GM23338 (cell line): ENCODE measurements at regions not wholly inside any gene's neighbourhood (a gene's known extent, or its start where the extent isn't known, plus 50 kb on each side); places are given as distances from the start of the nearest gene placed in this dataset.

Source experiments
- ATAC-seq: fragments of 200-7000 bp; cut with Tn5 transposase; 3 replicates; pipeline ENCODE4 v1.9.1; 2020
- DNase-seq: peaks from one replicate; pipeline ENCODE4 v3.0.0-alpha.2; 2015; ENCODE audit warnings: low spot score
- H2AFZ ChIP-seq: fragments of 200-600 bp; sonication (generic); 2 replicates; pipeline ENCODE4 v1.8.0; 2016; ENCODE audit warnings: antibody characterized with exemption, mild to moderate bottlenecking, moderate library complexity
- H3F3A ChIP-seq: fragments of 200-600 bp; sonication (generic); replicated peaks from 2 replicates; pipeline ENCODE4 v1.8.0; 2017; ENCODE audit warnings: antibody characterized with exemption, mixed run types, low read depth
- H3K27ac ChIP-seq: fragments of 200-600 bp; sonication (generic); 2 replicates; pipeline ENCODE4 v1.6.1; 2016; ENCODE audit warnings: low read depth
- H3K27me3 ChIP-seq: fragments of 200-600 bp; sonication (generic); 2 replicates; pipeline ENCODE4 v1.8.0; 2016; ENCODE audit warnings: mild to moderate bottlenecking, mixed run types, moderate library complexity; ENCODE audit not compliant: insufficient read depth
- H3K36me3 ChIP-seq: fragments of 200-600 bp; sonication (generic); 2 replicates; pipeline ENCODE4 v1.8.0; 2016; ENCODE audit warnings: mild to moderate bottlenecking; ENCODE audit not compliant: insufficient read depth
- H3K4me1 ChIP-seq: fragments of 200-600 bp; sonication (generic); 2 replicates; pipeline ENCODE4 v1.8.0; 2016; ENCODE audit warnings: mild to moderate bottlenecking, moderate library complexity; ENCODE audit not compliant: insufficient read depth
- H3K4me2 ChIP-seq: fragments of 200-600 bp; sonication (generic); 2 replicates; pipeline ENCODE4 v1.7.1; 2017; ENCODE audit warnings: mixed run types
- H3K4me3 ChIP-seq: fragments of 200-600 bp; sonication (generic); 2 replicates; pipeline ENCODE4 v1.6.1; 2016; ENCODE audit warnings: mixed run types
- H3K79me2 ChIP-seq: fragments of 200-600 bp; sonication (generic); replicated peaks from 2 replicates; pipeline ENCODE4 v1.8.0; 2017; ENCODE audit warnings: mild to moderate bottlenecking; ENCODE audit not compliant: insufficient read depth
- H3K9me2 ChIP-seq: fragments of 200-600 bp; sonication (generic); 2 replicates; pipeline ENCODE4 v1.8.0; 2017; ENCODE audit not compliant: insufficient read depth
- H4K20me1 ChIP-seq: fragments of 200-600 bp; sonication (generic); replicated peaks from 2 replicates; pipeline ENCODE4 v1.8.0; 2017; ENCODE audit warnings: mild to moderate bottlenecking; ENCODE audit not compliant: insufficient read depth
- H3K27ac Mint-ChIP-seq: 2 replicates; pipeline ENCODE4 v1.8.0; 2020; ENCODE audit warnings: inconsistent platforms, mild to moderate bottlenecking, moderate library complexity, mixed read lengths
- H3K27me3 Mint-ChIP-seq: 3 replicates; pipeline ENCODE4 v1.8.0; 2022; ENCODE audit warnings: low read depth, mild to moderate bottlenecking, moderate library complexity, mixed read lengths, inconsistent platforms; ENCODE audit not compliant: insufficient read depth, poor library complexity
- H3K36me3 Mint-ChIP-seq: 3 replicates; pipeline ENCODE4 v1.8.0; 2021; ENCODE audit warnings: low read depth, mild to moderate bottlenecking, inconsistent platforms, moderate library complexity, mixed read lengths
- H3K4me1 Mint-ChIP-seq: 3 replicates; pipeline ENCODE4 v1.8.0; 2020; ENCODE audit warnings: mild to moderate bottlenecking, inconsistent platforms, mixed read lengths
- H3K4me3 Mint-ChIP-seq: 3 replicates; pipeline ENCODE4 v1.8.0; 2021; ENCODE audit warnings: moderate library complexity, mild to moderate bottlenecking, inconsistent platforms, mixed read lengths
- H3K9me3 Mint-ChIP-seq: 3 replicates; pipeline ENCODE4 v1.8.0; 2020; ENCODE audit warnings: moderate library complexity, mild to moderate bottlenecking, inconsistent platforms, mixed read lengths
- CREB1 ChIP-seq: fragments of 250-450 bp; sonication (Bioruptor Pico); IDR thresholded peaks from 2 replicates; pipeline ENCODE4 v1.5.0; 2020; ENCODE audit warnings: low read depth, mild to moderate bottlenecking, moderate library complexity
- EZH2 ChIP-seq: fragments of 200-600 bp; sonication (generic); IDR thresholded peaks from one replicate; pipeline ENCODE4 v1.8.0; 2017; ENCODE audit warnings: antibody characterized with exemption, mild to moderate bottlenecking, low read depth; ENCODE audit not compliant: unreplicated experiment
- EZH2phosphoT487 ChIP-seq: fragments of 200-600 bp; sonication (generic); IDR thresholded peaks from one replicate; pipeline ENCODE4 v1.8.1; 2018; ENCODE audit warnings: antibody characterized with exemption; ENCODE audit not compliant: unreplicated experiment
- JUNB ChIP-seq: IDR thresholded peaks from one replicate; pipeline ENCODE4 v1.6.1; 2016; ENCODE audit warnings: antibody characterized with exemption; ENCODE audit not compliant: unreplicated experiment
- NANOG ChIP-seq: IDR thresholded peaks from 2 replicates; pipeline ENCODE4 v1.6.1; 2016; ENCODE audit warnings: antibody characterized with exemption, borderline replicate concordance
- REST ChIP-seq: IDR thresholded peaks from one replicate; pipeline ENCODE4 v1.6.1; 2018; ENCODE audit warnings: antibody characterized with exemption; ENCODE audit not compliant: unreplicated experiment
- STAT1 ChIP-seq: IDR thresholded peaks from one replicate; pipeline ENCODE4 v1.6.1; 2016; ENCODE audit warnings: antibody characterized with exemption; ENCODE audit not compliant: unreplicated experiment
- ZNF331 ChIP-seq: fragments of 250-450 bp; sonication (Bioruptor Pico); IDR thresholded peaks from 2 replicates; pipeline ENCODE4 v1.5.0; 2020; ENCODE audit warnings: low read depth, mild to moderate bottlenecking, moderate library complexity
- TF ChIP-seq, protein P1 (sequence below), 2 experiments: fragments of 200-600 bp in 1 of 2; sonication (generic) in 1 of 2; conservative IDR thresholded peaks; 2 replicates each; pipeline versions ENCODE4 v1.5.1 to v1.6.1; 2016 to 2017; ENCODE audit warnings: antibody characterized with exemption in 2 of 2, low read depth in 2 of 2, mild to moderate bottlenecking in 2 of 2, moderate library complexity in 1 of 2

DNA sequence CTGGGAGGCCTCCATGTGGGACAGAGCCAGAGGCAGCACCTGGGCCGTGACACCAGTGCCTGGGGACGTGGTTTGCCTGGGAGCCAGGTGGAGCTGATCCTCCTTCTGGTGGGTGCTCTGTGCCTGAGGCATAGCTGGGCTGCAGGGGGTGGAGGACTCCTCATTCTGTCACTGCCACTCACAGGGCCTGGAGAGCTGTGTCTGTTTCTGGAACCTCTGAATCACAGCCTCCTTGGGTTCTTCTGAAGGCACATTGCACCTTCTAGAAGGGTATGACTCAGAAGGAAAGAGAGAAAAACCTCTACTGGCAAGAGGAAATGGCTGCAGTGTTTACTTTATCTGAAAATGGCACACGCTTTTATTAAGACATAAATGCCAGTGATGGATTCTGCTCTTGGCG, 659.8 kb downstream of the VRK1 start:
- no peak for ATAC-seq
- Mint-ChIP-seq H3K27ac (no peak overlapping the region), H3K9me3 (peaks cover 10% of the 10 kb centered on the region; the same call in 2 of the 3 replicates), H3K36me3 (peaks cover 10% of the 10 kb centered on the region; the same call in 2 of the 3 replicates), H3K4me3 (no peak overlapping the region), H3K27me3 (peaks cover 12% of the 10 kb centered on the region), H3K4me1 (peaks cover 21% of the 10 kb centered on the region)
- TF ChIP-seq EZH2: no peak
- TF ChIP-seq JUNB: no peak
- TF ChIP-seq EZH2phosphoT487: no peak
- Histone ChIP-seq H3K4me3 (no peak overlapping the region), H4K20me1 (no peaks in the 10 kb centered on the region), H3K9me2 (no peaks in the 10 kb centered on the region), H3K36me3 (no peaks in the 10 kb centered on the region), H3K4me1 (peaks cover 15% of the 10 kb centered on the region), H2AFZ (no peak overlapping the region), H3K79me2 (no peaks in the 10 kb centered on the region), H3K4me2 (no peak overlapping the region), H3F3A (no peaks in the 10 kb centered on the region), H3K27me3 (peaks cover 13% of the 10 kb centered on the region; the same call in 1 of the 2 replicates), H3K27ac (no peak overlapping the region)
- no peak for DNase-seq

DNA sequence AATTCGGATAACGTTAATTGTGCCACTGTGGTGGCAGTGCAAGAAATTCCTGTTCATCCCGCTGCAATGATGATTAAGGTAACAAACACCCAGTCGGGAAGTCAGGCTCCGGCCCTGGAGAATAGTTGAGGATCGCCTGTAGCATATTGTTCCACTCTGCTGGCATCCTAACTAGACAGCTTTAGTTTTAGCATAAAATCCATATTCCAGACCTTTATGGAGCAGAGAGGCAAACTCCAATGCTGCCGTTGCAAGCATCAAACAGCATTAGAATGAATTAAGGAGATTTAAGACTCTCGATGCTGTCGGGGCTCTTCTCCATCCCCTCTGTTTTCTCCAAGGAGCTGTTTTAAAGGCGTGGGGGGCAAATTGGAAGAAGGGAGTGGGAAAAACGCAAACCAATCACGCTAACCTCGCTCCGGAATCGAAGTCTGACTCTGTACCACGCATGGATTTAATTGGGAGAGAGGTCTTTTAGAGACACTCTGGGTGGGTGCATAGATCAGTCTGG, 660.4 kb downstream of the VRK1 start:
- H3K36me3 Mint-ChIP-seq: peaks cover 16% of the 10 kb centered on the region; the same call in 2 of the 3 replicates
- peaks cover 12% of the 10 kb centered on the region for H3K27me3 Mint-ChIP-seq
- Histone ChIP-seq H3K79me2 (no peaks in the 10 kb centered on the region), H3K4me3 (peak overlapping the region; percentile 50), H3K9me2 (no peaks in the 10 kb centered on the region), H3K36me3 (0 out of 2 replicates have a peak, but pooled peaks cover 4% of the 10 kb centered on the region), H3K27ac (no peak overlapping the region), H4K20me1 (no peaks in the 10 kb centered on the region), H3K4me2 (peak overlapping the region; percentile 74), H2AFZ (peak overlapping the region; percentile 96; the same call in 1 of the 2 replicates), H3K4me1 (peaks cover 15% of the 10 kb centered on the region), H3F3A (no peaks in the 10 kb centered on the region), H3K27me3 (peaks cover 13% of the 10 kb centered on the region; the same call in 1 of the 2 replicates)
- TF ChIP-seq CREB1 (CRISPR knock-in tag): no peak
- TF ChIP-seq NANOG: no peak
- no peak for TF ChIP-seq ZNF331 (CRISPR knock-in tag)
- no peak for TF ChIP-seq STAT1
- TF ChIP-seq, protein P1, sequence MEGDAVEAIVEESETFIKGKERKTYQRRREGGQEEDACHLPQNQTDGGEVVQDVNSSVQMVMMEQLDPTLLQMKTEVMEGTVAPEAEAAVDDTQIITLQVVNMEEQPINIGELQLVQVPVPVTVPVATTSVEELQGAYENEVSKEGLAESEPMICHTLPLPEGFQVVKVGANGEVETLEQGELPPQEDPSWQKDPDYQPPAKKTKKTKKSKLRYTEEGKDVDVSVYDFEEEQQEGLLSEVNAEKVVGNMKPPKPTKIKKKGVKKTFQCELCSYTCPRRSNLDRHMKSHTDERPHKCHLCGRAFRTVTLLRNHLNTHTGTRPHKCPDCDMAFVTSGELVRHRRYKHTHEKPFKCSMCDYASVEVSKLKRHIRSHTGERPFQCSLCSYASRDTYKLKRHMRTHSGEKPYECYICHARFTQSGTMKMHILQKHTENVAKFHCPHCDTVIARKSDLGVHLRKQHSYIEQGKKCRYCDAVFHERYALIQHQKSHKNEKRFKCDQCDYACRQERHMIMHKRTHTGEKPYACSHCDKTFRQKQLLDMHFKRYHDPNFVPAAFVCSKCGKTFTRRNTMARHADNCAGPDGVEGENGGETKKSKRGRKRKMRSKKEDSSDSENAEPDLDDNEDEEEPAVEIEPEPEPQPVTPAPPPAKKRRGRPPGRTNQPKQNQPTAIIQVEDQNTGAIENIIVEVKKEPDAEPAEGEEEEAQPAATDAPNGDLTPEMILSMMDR (conservative IDR thresholded peaks at IDR 0.05; ENCODE audit: low read depth in 2 of 2): no peak
- TF ChIP-seq REST: no peak
- H3K4me3 Mint-ChIP-seq: peak overlapping the region; percentile 69
- no peak overlapping the region for H3K27ac Mint-ChIP-seq
- ATAC-seq (no peak), DNase-seq (no peak)
- peaks cover 16% of the 10 kb centered on the region for H3K9me3 Mint-ChIP-seq
- peaks cover 21% of the 10 kb centered on the region for H3K4me1 Mint-ChIP-seq
